Endothelial cell of umbilical vein (primary cell): ENCODE measurements at regions not wholly inside any gene's neighbourhood (a gene's known extent, or its start where the extent isn't known, plus 50 kb on each side); places are given as distances from the start of the nearest gene placed in this dataset.

ENCODE experiments used
- BruUV-seq: library from RNA; stranded (reverse); fragments of 400-500 nt; replicated peaks from 2 replicates; lab custom pipeline; 2021; lab: Mats Ljungman, UMichigan
- CTCF ChIA-PET: fragments of 300-600, 350-600 bp; sonication (Branson Sonifier 250); formaldehyde crosslinking; loops from one replicate; lab custom pipeline; 2021; ENCODE audit warnings: antibody characterized with exemption, inconsistent platforms; lab: Charles Lee
- POLR2A ChIA-PET: fragments of 300-600, 350-600 bp; sonication (Branson Sonifier 250); formaldehyde crosslinking; loops from one replicate; lab custom pipeline; 2021; ENCODE audit warnings: antibody characterized with exemption, inconsistent platforms; lab: Charles Lee
- DNase-seq: peaks from one replicate; pipeline ENCODE4 v3.0.0-alpha.2; 2011; ENCODE audit warnings: low read depth, low spot score
- FAIRE-seq: peaks from 2 replicates; lab custom pipeline; 2011; peaks lifted over from hg19 to GRCh38; lab: Jason Lieb, UNC
- H2AFZ ChIP-seq: 2 replicates; pipeline ENCODE4 v1.6.0; 2012; ENCODE audit warnings: low read depth, low read length, control low read depth, inconsistent platforms
- H3K27ac ChIP-seq: 2 replicates; pipeline ENCODE4 v1.5.1; 2011; ENCODE audit warnings: low read depth, mild to moderate bottlenecking, control low read depth, low read length, moderate library complexity; ENCODE audit not compliant: insufficient read depth
- H3K27me3 ChIP-seq, 2 experiments: 2 replicates each; pipeline versions ENCODE4 v1.6.0 to v1.6.1; 2011; ENCODE audit warnings: low read length in 2 of 2, mixed read lengths in 1 of 2; ENCODE audit not compliant: control insufficient read depth in 2 of 2, insufficient read depth in 2 of 2
- H3K36me3 ChIP-seq, 2 experiments: 2 replicates in 1 of 2; 3 replicates in 1 of 2; pipeline ENCODE4 v1.5.1; 2011; ENCODE audit warnings: low read length in 2 of 2, mild to moderate bottlenecking in 1 of 2, moderate library complexity in 1 of 2; ENCODE audit not compliant: control insufficient read depth in 2 of 2, insufficient read depth in 2 of 2; ENCODE audit errors: extremely low read depth in 1 of 2
- H3K4me1 ChIP-seq: 3 replicates; pipeline ENCODE4 v1.5.1; 2011; ENCODE audit warnings: mild to moderate bottlenecking, low read length; ENCODE audit not compliant: control insufficient read depth, insufficient read depth; ENCODE audit errors: extremely low read depth
- H3K4me2 ChIP-seq: 2 replicates; pipeline ENCODE4 v1.6.1; 2011; ENCODE audit warnings: low read length, control low read depth, mixed read lengths; ENCODE audit not compliant: insufficient read depth
- H3K4me3 ChIP-seq, 3 experiments: fragments of 200-600 bp in 1 of 3; sonication (generic), shearing (Covaris generic) in 1 of 3; replicated peaks in 1 of 3; 2 replicates each; pipeline ENCODE4 v1.5.1; 2011 to 2016; ENCODE audit warnings: control low read depth in 3 of 3, low read length in 3 of 3, mild to moderate bottlenecking in 2 of 3, inconsistent platforms in 1 of 3, low read depth in 1 of 3, moderate library complexity in 1 of 3; ENCODE audit not compliant: insufficient read depth in 1 of 3
- H3K79me2 ChIP-seq: 2 replicates; pipeline ENCODE4 v1.6.0; 2012; ENCODE audit warnings: low read length, inconsistent platforms; ENCODE audit not compliant: control insufficient read depth, insufficient read depth
- H3K9ac ChIP-seq: replicated peaks from 2 replicates; pipeline ENCODE3; 2011; ENCODE audit warnings: low read length, control low read depth; ENCODE audit not compliant: insufficient read depth; ENCODE audit errors: extremely low read depth
- H3K9me1 ChIP-seq: replicated peaks from 3 replicates; pipeline ENCODE4 v1.6.0; 2011; ENCODE audit warnings: mild to moderate bottlenecking, low read length; ENCODE audit not compliant: control insufficient read depth, insufficient read depth; ENCODE audit errors: extremely low read depth
- H3K9me3 ChIP-seq: replicated peaks from 2 replicates; pipeline ENCODE4 v1.5.1; 2012; ENCODE audit warnings: low read length, inconsistent platforms; ENCODE audit not compliant: control insufficient read depth, insufficient read depth
- H4K20me1 ChIP-seq: replicated peaks from 2 replicates; pipeline ENCODE3; 2011; ENCODE audit warnings: mild to moderate bottlenecking, low read length; ENCODE audit not compliant: control insufficient read depth, insufficient read depth; ENCODE audit errors: extremely low read depth
- EZH2 ChIP-seq: IDR thresholded peaks from 2 replicates; pipeline ENCODE4 v1.6.1; 2012; ENCODE audit warnings: borderline replicate concordance, low read depth, mild to moderate bottlenecking, moderate library complexity, low read length, inconsistent platforms; ENCODE audit not compliant: severe bottlenecking
- FOS ChIP-seq: IDR thresholded peaks from 2 replicates; pipeline ENCODE4 v1.6.1; 2011; ENCODE audit warnings: mild to moderate bottlenecking, low read length, moderate library complexity, borderline replicate concordance; ENCODE audit not compliant: insufficient read depth
- GATA2 ChIP-seq: IDR thresholded peaks from 2 replicates; pipeline ENCODE4 v1.7.0; 2011; ENCODE audit warnings: low read depth, mild to moderate bottlenecking, moderate library complexity, mixed read lengths, low read length; ENCODE audit not compliant: insufficient read length, insufficient read depth
- JUN ChIP-seq: IDR thresholded peaks from 2 replicates; pipeline ENCODE4 v1.6.1; 2011; ENCODE audit warnings: borderline replicate concordance, low read depth; ENCODE audit not compliant: insufficient read length, insufficient read depth
- MYC ChIP-seq: IDR thresholded peaks from one replicate; pipeline ENCODE4 v1.6.1; 2011; ENCODE audit warnings: mild to moderate bottlenecking, low read depth, low read length
- POLR2AphosphoS5 ChIP-seq: IDR thresholded peaks from 2 replicates; pipeline ENCODE4 v1.6.1; 2012; ENCODE audit warnings: low read depth, mild to moderate bottlenecking, control low read depth, low read length, moderate library complexity; ENCODE audit not compliant: insufficient read depth
- dilution Hi-C: fragments of 300-500 bp; cut with MboI; formaldehyde crosslinking; loops from one replicate; pipeline ENCODE4 v1.15.0; 2019; ENCODE audit warnings: low sequenced_read_pairs; ENCODE audit not compliant: extremely low pct_ligation_motif_present
- intact Hi-C: fragments of 100-400 bp; cut with micrococcal nuclease; formaldehyde crosslinking; loops from one replicate; pipeline ENCODE4 v1.10.0; 2022
- TF ChIP-seq, protein P1 (sequence below), 2 donors: IDR thresholded peaks; 1 replicate in 1 of 2; 2 replicates in 1 of 2; pipeline ENCODE4 v1.5.1; 2011; ENCODE audit warnings: low read length in 2 of 2, mild to moderate bottlenecking in 2 of 2, moderate library complexity in 2 of 2, control low read depth in 1 of 2, inconsistent platforms in 1 of 2, low read depth in 1 of 2; ENCODE audit not compliant: insufficient read depth in 1 of 2; ENCODE audit errors: extremely low read depth in 1 of 2
- TF ChIP-seq, protein P2 (sequence below): IDR thresholded peaks from 2 replicates; pipeline ENCODE4 v1.6.1; 2011; ENCODE audit not compliant: insufficient read depth, insufficient read length

DNA sequence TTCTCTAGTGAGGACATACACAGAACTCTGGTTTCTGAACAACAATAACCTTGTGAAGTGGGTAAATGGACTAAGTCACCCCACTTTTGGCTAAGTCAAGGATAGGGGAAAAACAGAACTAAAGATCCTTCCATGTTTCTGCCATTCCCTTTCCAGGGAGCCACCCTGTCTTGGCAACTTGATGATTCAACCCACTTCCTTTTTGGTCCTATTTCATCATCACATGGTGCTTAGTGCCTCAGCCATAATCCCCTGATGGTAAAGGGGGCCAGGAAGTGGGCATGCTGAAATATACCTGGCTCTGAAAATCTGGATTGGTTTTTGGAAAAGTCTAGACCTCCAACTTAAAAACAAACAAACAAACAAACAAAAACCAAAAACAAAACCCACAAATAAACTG is 206.4 kb upstream of the FOXD3 start:
- ChIA-PET POLR2A (no interaction called here), CTCF (no interaction called here)
- Histone ChIP-seq H3K9me3 (no peaks in the 10 kb centered on the region), H3K9me1 (no peaks in the 10 kb centered on the region), H3K4me2 (no peak overlapping the region), H2AFZ (peak overlapping the region; percentile 9), H4K20me1 (no peaks in the 10 kb centered on the region), H3K79me2 (no peaks in the 10 kb centered on the region), H3K36me3 (no peaks in the 10 kb centered on the region), H3K4me3 (no peak overlapping the region), H3K4me1 (no peaks in the 10 kb centered on the region), H3K27ac (no peak overlapping the region), H3K27me3 (peaks cover 2 to 8% of the 10 kb centered on the region in 2 experiments), H3K9ac (no peak overlapping the region)
- dilution Hi-C loops (no loop called here), intact Hi-C loops (no loop called here)
- FAIRE-seq (no peak), DNase-seq (no peak)
- TF ChIP-seq, protein P1, sequence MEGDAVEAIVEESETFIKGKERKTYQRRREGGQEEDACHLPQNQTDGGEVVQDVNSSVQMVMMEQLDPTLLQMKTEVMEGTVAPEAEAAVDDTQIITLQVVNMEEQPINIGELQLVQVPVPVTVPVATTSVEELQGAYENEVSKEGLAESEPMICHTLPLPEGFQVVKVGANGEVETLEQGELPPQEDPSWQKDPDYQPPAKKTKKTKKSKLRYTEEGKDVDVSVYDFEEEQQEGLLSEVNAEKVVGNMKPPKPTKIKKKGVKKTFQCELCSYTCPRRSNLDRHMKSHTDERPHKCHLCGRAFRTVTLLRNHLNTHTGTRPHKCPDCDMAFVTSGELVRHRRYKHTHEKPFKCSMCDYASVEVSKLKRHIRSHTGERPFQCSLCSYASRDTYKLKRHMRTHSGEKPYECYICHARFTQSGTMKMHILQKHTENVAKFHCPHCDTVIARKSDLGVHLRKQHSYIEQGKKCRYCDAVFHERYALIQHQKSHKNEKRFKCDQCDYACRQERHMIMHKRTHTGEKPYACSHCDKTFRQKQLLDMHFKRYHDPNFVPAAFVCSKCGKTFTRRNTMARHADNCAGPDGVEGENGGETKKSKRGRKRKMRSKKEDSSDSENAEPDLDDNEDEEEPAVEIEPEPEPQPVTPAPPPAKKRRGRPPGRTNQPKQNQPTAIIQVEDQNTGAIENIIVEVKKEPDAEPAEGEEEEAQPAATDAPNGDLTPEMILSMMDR (IDR thresholded peaks at IDR 0.05; ENCODE audit: extremely low read depth in 1 of 2, insufficient read depth in 1 of 2, low read depth in 1 of 2, low read length in 2 of 2), result no peak
- TF ChIP-seq EZH2, result no peak
- TF ChIP-seq, protein P2, sequence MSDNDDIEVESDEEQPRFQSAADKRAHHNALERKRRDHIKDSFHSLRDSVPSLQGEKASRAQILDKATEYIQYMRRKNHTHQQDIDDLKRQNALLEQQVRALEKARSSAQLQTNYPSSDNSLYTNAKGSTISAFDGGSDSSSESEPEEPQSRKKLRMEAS, result no peak
- no peak for TF ChIP-seq POLR2AphosphoS5
- TF ChIP-seq JUN, result no peak
- no peak for TF ChIP-seq GATA2
- TF ChIP-seq FOS, result peak; percentile 32
- no peak for TF ChIP-seq MYC
- no TSS peak for BruUV-seq
